GM20431 (cell line): ENCODE measurements at regions not wholly inside any gene's neighbourhood (a gene's known extent, or its start where the extent isn't known, plus 50 kb on each side); places are given as distances from the start of the nearest gene placed in this dataset.
"Not testable (repeated sequence)": the region's sequence is repeated elsewhere in the genome, so short reads cannot be mapped to it uniquely, and the experiment has no call there.

Experiments
- in situ Hi-C: fragments of 300-500 bp; cut with MseI, MboI; formaldehyde crosslinking; loops from one replicate; pipeline ENCODE4 v1.15.0; 2020; ENCODE audit warnings: low sequenced_read_pairs; ENCODE audit not compliant: unreplicated experiment

GRCh38 chr6:100050550-100050949 is 56.5 kb upstream of the MCHR2 start:
- in situ Hi-C loops, result no loop called here

- in situ Hi-C loops, result not testable (repeated sequence)
Measured at GRCh38 chr6:100043961-100044360, 49.9 kb upstream of the MCHR2 start.
